ENCODE measurements at regions not wholly inside any gene's neighbourhood (a gene's known extent, or its start where the extent isn't known, plus 50 kb on each side); places are given as distances from the start of the nearest gene placed in this dataset.

DNA sequence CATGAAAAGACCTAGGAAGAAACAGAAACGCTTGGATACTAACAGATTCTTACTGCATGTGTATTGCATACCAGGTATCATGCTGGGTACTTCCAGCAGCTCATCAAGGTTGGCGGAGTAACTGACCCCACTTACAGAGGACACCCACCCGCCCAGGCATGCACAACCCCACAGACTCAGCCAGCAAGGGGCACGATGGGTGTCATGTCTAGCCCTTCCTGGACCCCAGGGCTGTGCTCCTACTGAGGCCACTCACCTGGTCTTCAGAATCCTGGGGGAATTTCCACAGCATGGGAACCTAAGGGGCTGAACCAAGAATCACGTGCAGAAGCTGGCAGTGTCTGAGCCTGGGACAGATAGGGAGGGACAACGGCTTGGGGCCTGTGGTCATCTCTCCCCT is 134.1 kb upstream of the ZNF32 start:
- no peak for DNase-seq
- no peak overlapping the region for H3K27ac ChIP-seq
- TF ChIP-seq POLR2A (IDR thresholded peaks at IDR 0.05) (no peak), CTCF (IDR thresholded peaks at IDR 0.05) (no peak), POLR2AphosphoS5 (IDR thresholded peaks at IDR 0.05) (no peak)
- peaks cover 0 to 6% (median 4%) of the 10 kb centered on the region in 4 donors for H3K4me1 ChIP-seq
- ATAC-seq (ENCODE audit: low FRiP score in 2 of 2), result peak; percentile 20 to 23
- no peaks in the 10 kb centered on the region for H3K27me3 ChIP-seq
- no peaks in the 10 kb centered on the region for H3K36me3 ChIP-seq
- H3K4me3 ChIP-seq, result no peak overlapping the region
- no peaks in the 10 kb centered on the region for H3K9me3 ChIP-seq
- 94 to 97% methylated on average over 3 to 6 of the region's 6 CpGs for WGBS, 2 donors

GRCh38 chr10:43781480-43782361 is 133.0 kb upstream of the ZNF32 start:
- WGBS, 2 donors, result 74 to 83% methylated on average over 6 of the region's 6 CpGs
- Histone ChIP-seq H3K9me3 (no peaks in the 10 kb centered on the region), H3K27ac (no peak overlapping the region), H3K4me3 (no peak overlapping the region), H3K27me3 (no peaks in the 10 kb centered on the region), H3K4me1 (peaks cover 0 to 6% (median 4%) of the 10 kb centered on the region in 4 donors), H3K36me3 (no peaks in the 10 kb centered on the region)
- ATAC-seq (ENCODE audit: low FRiP score in 2 of 2) (peak in 1 of 2 donors; percentile 5), DNase-seq (no peak)
- no peak for TF ChIP-seq CTCF (IDR thresholded peaks at IDR 0.05)
- no peak for TF ChIP-seq EP300 (IDR thresholded peaks at IDR 0.05)
- no peak for TF ChIP-seq POLR2A (IDR thresholded peaks at IDR 0.05)
- TF ChIP-seq POLR2AphosphoS5 (IDR thresholded peaks at IDR 0.05), result no peak

GRCh38 chr10:43778571-43778970 is 129.9 kb upstream of the ZNF32 start:
- DNase-seq (no peak), ATAC-seq (ENCODE audit: low FRiP score in 2 of 2) (no peak)
- no peaks in the 10 kb centered on the region for H3K9me3 ChIP-seq
- H3K27ac ChIP-seq, result no peak overlapping the region
- no peak overlapping the region for H3K4me3 ChIP-seq
- 38 to 53% methylated on average over 4 of the region's 4 CpGs for WGBS, 2 donors
- peaks cover 0 to 11% (median 9%) of the 10 kb centered on the region in 4 donors for H3K4me1 ChIP-seq
- H3K27me3 ChIP-seq, result no peaks in the 10 kb centered on the region
- H3K36me3 ChIP-seq, result no peaks in the 10 kb centered on the region
- TF ChIP-seq POLR2A (IDR thresholded peaks at IDR 0.05) (no peak), EP300 (IDR thresholded peaks at IDR 0.05) (no peak), CTCF (IDR thresholded peaks at IDR 0.05) (no peak), POLR2AphosphoS5 (IDR thresholded peaks at IDR 0.05) (no peak)

DNA sequence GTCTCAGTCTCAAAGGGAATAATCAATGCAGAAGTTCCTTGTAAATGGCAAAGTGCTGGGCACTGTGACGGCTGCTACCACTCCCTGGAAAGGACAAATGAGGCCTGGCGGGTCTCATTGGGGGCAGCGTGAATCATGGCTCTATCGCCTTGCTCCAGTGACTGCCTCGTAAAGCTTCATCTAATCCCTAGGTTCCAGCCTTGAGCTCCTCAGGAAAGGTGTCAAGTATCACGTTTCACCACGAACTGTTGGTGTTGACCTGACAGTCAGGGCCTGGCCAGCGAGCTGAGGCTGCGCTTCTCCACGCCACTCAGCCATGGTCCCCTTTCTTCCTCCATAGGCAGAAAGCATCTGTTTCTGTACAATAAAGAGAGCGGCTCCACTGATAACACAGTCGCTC is 126.7 kb upstream of the ZNF32 start:
- no peaks in the 10 kb centered on the region for H3K36me3 ChIP-seq
- peaks cover 0 to 13% (median 6%) of the 10 kb centered on the region in 4 donors for H3K4me1 ChIP-seq
- TF ChIP-seq POLR2AphosphoS5 (IDR thresholded peaks at IDR 0.05), result no peak
- TF ChIP-seq POLR2A (IDR thresholded peaks at IDR 0.05), result no peak
- no peak for TF ChIP-seq CTCF (IDR thresholded peaks at IDR 0.05)
- TF ChIP-seq EP300 (IDR thresholded peaks at IDR 0.05), result no peak
- ATAC-seq (ENCODE audit: low FRiP score in 2 of 2) (no peak), DNase-seq (no peak)
- H3K27me3 ChIP-seq, result no peaks in the 10 kb centered on the region
- no peak overlapping the region for H3K4me3 ChIP-seq
- H3K27ac ChIP-seq, result no peak overlapping the region
- H3K9me3 ChIP-seq, result no peaks in the 10 kb centered on the region
- 87 to 91% methylated on average over 12 of the region's 12 CpGs for WGBS, 2 donors
